GM18498 (cell line): ENCODE measurements at regions not wholly inside any gene's neighbourhood (a gene's known extent, or its start where the extent isn't known, plus 50 kb on each side); places are given as distances from the start of the nearest gene placed in this dataset.

ENCODE experiments used
- ATAC-seq: cut with Tn5 transposase; IDR thresholded peaks from one replicate; pipeline ENCODE4 v1.9.1; 2021; ENCODE audit warnings: mild to moderate bottlenecking, moderate library complexity; ENCODE audit not compliant: unreplicated experiment

DNA sequence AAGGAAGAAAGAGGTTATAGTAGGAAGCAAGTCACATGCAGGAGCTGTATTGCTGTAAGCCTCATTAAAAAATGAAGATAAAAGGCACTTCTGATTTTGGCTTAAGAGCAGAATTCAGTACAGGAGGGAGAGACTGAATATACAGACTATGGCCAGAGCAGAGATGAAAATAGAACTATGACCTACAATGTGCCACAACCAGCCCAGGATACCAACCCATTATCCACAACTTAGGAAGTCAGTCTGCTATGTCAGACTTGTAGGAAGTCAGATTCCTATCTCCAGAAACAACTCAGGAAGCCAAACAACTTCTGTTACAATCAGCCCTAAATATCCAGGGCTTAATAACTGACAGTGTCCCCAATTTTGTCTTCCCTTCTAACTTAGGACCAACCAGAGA, 156.2 kb upstream of the ANKH start:
- ATAC-seq: no peak

GRCh38 chr5:15026944-15027343, 155.4 kb upstream of the ANKH start:
- ATAC-seq: no peak

DNA sequence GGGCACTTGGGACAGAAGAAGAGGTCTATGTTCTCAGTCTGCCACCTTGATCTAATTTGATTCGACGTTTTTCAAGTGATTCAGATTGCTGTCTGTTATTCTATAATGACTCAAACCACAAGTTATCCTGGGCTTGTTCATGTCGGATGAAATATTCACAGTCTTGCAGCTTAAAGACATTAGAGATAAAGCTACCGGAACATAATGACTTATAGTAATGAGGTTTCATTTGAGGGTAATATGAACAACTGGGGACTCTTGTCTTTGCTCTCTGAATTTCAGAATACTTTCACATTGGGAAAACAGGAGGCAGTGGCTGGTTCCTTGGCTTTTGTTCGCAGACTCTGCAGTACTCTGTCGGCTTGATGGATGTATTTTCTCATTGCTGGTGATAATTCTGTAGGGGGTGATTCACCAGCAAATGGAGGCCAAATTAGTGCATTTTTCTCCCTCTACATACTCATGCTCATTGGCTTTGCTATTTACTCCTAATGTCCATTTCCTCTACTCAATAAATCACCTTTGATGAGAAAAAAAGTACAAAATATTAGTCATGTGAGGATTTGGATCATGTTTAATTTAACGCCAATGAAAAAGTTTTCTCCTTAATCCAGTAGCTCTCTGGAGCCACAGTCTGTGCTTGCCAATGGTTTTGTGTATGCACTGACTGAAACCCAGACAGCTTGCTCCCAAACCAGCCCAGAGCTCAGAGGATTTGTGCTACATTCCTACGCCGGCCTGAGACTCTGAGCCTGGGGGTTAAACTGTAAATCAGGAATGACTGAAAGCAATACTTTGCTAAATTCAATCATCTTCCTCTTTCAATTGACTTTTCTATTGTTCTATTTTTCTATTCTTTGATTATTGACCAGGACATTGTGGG, 154.7 kb upstream of the ANKH start:
- no peak for ATAC-seq

GRCh38 chr5:15023846-15024245, 152.3 kb upstream of the ANKH start:
- ATAC-seq: no peak

- no peak for ATAC-seq
Measured at GRCh38 chr5:15023266-15023665, 151.7 kb upstream of the ANKH start.

DNA sequence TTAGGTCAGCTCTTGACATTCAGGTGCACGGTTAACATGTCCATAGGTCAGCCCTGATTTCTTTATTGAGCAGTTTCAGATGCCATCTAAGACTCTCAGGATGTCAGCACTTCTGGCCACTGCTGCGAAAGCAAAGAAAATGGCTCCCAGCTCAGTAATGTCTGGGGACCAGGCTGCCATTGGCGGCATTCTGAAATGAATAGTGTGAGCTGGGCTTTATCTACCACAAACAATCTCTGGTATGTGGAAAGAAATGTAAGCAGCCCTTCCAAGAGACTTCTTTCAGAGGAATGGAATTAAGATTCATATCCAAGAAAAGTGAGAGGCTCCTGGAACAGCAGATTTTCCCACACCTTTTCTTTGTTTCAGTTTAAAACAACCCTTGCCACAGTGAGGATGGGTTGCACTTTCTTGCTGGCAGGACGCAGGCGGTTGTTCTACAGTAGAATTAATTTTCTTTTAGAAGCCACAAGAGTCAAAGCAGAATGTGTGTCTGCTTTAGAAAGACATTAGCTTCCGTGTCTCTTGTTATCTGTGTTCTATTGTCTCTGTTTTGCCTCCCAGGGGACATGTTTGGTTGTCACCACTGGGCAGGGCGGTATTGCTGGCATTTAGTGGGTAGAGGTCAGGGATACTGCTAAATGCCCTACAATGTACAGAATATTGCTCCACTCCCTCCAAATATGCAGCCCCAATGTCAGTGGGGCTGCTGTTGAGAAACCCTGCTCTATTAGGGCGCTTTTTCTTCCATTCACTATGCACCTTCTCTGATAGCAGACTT, 149.9 kb upstream of the ANKH start:
- no peak for ATAC-seq

DNA sequence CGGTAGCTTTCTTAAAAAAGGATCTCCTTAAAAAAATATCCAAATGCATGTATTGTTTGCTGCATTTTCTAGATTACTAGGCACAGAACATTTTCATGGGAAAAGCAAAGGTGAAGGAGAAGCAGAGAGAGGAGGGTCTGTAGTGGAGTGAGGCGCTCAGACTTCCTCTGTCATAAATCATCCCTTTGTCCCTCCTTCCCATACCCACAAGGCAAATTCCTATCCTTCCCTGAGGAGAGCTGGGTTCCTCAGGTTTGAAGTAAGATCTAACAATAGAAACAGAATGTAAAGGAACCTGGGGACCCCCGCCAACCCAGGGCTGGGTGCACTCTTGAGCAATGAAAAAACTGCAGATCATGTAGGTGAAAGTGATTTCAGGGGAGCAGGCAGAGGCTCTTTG, 149.2 kb upstream of the ANKH start:
- no peak for ATAC-seq

DNA sequence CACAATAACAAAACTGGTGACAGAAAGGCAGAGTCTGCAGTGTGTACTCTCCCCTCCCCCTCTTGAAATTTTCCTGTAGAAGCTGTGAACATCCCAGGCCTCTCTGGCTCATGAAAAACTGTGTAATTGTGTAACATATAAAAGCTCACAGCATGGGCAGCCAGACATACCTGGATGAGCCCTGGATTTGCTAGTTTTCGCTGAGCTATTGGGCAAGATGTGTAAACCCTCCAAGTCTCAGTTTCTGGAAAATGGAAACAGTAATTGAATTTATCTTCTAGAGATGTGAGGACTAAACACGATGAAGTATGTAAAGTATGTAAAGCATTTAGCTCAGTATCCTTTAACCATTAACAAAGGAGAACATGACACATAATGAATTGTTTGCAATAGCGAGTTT, 143.2 kb upstream of the ANKH start:
- ATAC-seq: no peak

DNA sequence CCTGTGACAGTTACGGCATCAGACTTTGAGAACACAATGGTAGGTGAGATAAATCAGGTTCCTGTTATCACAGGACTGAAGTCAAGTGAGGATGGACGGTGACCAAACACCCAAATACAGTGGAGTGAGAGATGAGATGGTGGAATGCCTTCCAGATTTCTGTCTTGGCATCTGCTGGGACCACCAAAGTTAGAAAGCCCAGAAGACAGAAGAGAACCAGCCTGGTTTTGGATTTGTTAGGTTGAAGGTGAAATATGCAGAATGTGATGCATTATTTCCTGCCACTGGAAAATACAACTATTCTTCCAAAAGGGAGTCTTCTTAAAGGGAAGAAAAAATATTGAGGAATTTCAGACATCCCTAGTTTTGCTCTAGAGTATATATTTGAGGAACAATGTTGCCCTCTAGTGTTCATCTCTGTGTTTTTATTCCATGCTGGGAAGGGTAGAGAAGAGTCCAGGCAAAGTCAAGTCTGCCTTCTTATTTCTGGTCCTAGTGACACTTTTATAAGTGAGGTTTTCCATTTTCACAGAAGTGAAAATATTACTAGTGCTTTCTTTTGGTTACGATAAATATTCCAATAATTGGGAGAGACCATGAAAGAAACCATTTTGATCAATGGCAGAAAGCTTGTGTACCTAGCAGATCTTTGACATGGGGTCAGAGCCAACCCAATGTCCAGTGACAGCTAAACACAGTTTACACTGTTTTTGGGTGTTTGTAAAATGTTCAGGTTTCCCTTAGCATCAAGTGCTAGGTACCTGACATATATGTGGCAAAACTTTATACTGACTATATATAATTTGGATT, 142.3 kb upstream of the ANKH start:
- ATAC-seq: peak; percentile 62

DNA sequence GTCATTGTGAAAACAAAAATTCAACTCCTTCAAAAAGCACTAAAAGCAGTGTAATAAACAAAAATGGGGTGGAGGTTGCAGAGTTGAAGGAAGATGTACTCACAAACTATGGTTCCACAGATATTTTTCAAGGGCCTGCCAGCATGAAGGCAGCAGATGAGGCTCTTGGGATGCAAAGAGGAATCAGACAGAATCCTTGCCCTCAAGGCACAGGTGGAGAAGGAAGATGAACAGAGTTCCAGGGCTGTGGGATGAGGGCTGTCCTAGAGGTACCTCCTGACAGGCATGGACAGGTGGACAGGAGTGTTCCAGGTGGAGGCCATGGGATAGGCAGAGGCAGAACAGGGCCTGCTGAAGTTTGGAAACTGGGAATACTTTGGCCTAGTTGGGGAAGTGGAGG, 140.5 kb upstream of the ANKH start:
- ATAC-seq: no peak

DNA sequence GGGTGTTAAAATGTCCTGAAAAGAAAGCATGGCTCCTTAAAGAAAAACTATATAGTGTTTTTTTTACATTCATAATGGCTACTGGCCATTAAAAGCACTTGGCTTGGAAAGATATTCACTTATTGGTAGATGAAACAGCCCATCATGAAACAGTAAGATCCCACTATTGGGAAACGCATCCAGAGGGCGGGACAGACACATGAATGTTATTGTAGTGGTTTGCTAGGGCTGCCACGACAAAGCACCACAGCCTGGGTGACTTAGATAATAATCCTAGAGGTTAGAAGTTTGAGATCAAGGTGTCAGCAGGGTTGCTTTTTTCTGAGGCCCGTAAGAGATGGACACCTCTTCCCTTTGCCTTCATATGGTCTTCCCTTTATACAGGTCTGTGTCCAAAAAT, 139.4 kb upstream of the ANKH start:
- ATAC-seq: no peak

DNA sequence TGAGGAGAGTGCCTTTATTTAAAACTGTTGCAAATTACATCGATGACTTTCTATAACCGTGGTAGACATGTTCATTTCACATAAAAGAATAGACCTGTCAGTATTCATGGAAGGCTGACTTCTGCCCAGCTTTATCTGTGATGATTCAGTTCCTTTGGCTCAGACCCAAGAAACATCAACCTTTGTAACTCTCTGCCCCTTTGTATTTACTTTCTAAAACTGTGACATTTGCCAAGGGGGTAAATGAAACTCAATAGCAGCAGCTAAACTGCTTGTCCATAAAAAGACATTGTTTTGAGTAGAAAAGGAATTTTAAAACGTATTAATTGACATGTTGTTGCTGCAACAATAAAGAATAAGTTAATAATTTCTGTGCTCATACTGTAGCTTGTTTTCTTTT, 137.8 kb upstream of the ANKH start:
- no peak for ATAC-seq

GRCh38 chr5:15008921-15009320, 137.3 kb upstream of the ANKH start:
- no peak for ATAC-seq

GRCh38 chr5:15008476-15008875, 136.9 kb upstream of the ANKH start:
- ATAC-seq: no peak

- ATAC-seq: no peak
Measured at GRCh38 chr5:15007646-15008045, 136.1 kb upstream of the ANKH start.

GRCh38 chr5:15004506-15004905, 132.9 kb upstream of the ANKH start:
- ATAC-seq: no peak

DNA sequence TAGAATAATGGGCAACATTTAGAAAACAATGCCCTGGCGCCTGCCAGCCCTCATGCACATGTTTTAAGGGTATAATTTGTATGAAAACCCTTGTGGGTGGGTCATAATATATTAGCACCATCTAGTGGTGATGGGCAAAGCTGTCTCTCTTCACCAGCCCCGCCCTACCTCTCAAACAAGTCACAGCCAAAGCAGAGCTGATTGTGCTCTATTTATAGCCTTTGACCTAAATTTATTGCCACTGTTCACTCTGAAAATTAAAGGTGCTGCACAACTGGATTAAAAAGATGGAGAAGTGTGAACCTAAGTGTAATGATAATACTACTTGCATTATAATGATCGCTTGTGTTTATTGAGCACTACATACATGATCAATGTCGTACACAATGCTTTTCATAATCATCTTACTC, 131.9 kb upstream of the ANKH start:
- ATAC-seq: peak; percentile 96

- ATAC-seq: no peak
Measured at GRCh38 chr5:15002791-15003190, 131.2 kb upstream of the ANKH start.

DNA sequence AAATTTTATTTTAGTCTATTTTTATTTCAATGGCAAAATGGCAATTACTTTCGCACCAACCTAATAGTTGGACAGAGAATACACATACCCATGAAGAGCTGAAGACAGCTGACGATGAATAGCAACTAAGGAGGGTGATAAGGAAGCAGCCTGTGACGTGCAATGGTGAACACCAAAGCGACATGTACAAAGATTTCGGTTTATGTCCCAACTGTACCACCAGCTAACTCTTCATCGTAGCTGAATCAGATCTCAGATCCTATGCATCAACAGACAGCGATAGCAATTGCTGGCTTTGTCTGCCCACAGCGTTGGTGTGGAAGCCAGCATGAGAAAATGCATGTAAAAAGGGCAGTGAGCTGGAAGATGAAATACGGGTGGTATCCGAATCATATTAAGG, 130.6 kb upstream of the ANKH start:
- no peak for ATAC-seq

- ATAC-seq: no peak
Measured at GRCh38 chr5:15001517-15001916, 129.9 kb upstream of the ANKH start.

- ATAC-seq: no peak
Measured at GRCh38 chr5:14998491-14998890, 126.9 kb upstream of the ANKH start.
